Omental fat pad (tissue), 3 donors: ENCODE measurements at regions not wholly inside any gene's neighbourhood (a gene's known extent, or its start where the extent isn't known, plus 50 kb on each side); places are given as distances from the start of the nearest gene placed in this dataset.

Experiments
- ATAC-seq: fragments of 150-250 bp; one replicate; pipeline ENCODE4 v1.9.1; 2016; ENCODE audit warnings: mild to moderate bottlenecking, moderate library complexity; ENCODE audit not compliant: low FRiP score
- DNase-seq: peaks from one replicate; pipeline ENCODE4 v3.0.0-alpha.2; 2019; ENCODE audit warnings: low spot score
- CTCF ChIP-seq, 3 donors: fragments of 450-650 bp; IDR thresholded peaks; one replicate each; pipeline ENCODE4 v1.5.1; 2016 to 2017; ENCODE audit warnings: antibody characterized with exemption in 3 of 3, mild to moderate bottlenecking in 3 of 3, moderate library complexity in 2 of 3

GRCh38 chr4:180805101-180805500 lies 1438.1 kb upstream of the TENM3 start:
- no peak for DNase-seq
- no peak for TF ChIP-seq CTCF (IDR thresholded peaks at IDR 0.05)
- no peak for ATAC-seq

GRCh38 chr4:180808862-180809261 lies 1434.3 kb upstream of the TENM3 start:
- DNase-seq (no peak), ATAC-seq (no peak)
- no peak for TF ChIP-seq CTCF (IDR thresholded peaks at IDR 0.05)

GRCh38 chr4:180809439-180809838 lies 1433.8 kb upstream of the TENM3 start:
- ATAC-seq = no peak

GRCh38 chr4:180810581-180810980 lies 1432.6 kb upstream of the TENM3 start:
- TF ChIP-seq CTCF (IDR thresholded peaks at IDR 0.05) = no peak
- ATAC-seq = no peak
- DNase-seq = no peak

More at GRCh38 chr4:180809439-180809838, 1433.8 kb upstream of the TENM3 start:
- no peak for TF ChIP-seq CTCF (IDR thresholded peaks at IDR 0.05)
- DNase-seq = no peak

GRCh38 chr4:180811556-180811955 lies 1431.6 kb upstream of the TENM3 start:
- no peak for TF ChIP-seq CTCF (IDR thresholded peaks at IDR 0.05)
- no peak for ATAC-seq

GRCh38 chr4:180812783-180813182 lies 1430.4 kb upstream of the TENM3 start:
- no peak for TF ChIP-seq CTCF (IDR thresholded peaks at IDR 0.05)
- ATAC-seq (no peak), DNase-seq (no peak)

More at GRCh38 chr4:180811556-180811955, 1431.6 kb upstream of the TENM3 start:
- no peak for DNase-seq

GRCh38 chr4:180814875-180815417 lies 1428.3 kb upstream of the TENM3 start:
- no peak for TF ChIP-seq CTCF (IDR thresholded peaks at IDR 0.05)
- DNase-seq (no peak), ATAC-seq (no peak)
